NB4 (cell line): ENCODE measurements at regions not wholly inside any gene's neighbourhood (a gene's known extent, or its start where the extent isn't known, plus 50 kb on each side); places are given as distances from the start of the nearest gene placed in this dataset.
"Not testable (repeated sequence)": the region's sequence is repeated elsewhere in the genome, so short reads cannot be mapped to it uniquely, and the experiment has no call there.

ENCODE experiments used
- DNase-seq: peaks from one replicate; pipeline ENCODE4 v3.0.0; 2010; ENCODE audit warnings: low read depth
- H3K4me3 ChIP-seq: one replicate; pipeline ENCODE4 v1.5.1; 2011; ENCODE audit warnings: mild to moderate bottlenecking, low read depth, low read length, moderate library complexity
- CTCF ChIP-seq: IDR thresholded peaks from one replicate; pipeline ENCODE4 v1.5.1; 2012; ENCODE audit warnings: low read depth, low read length
- MAX ChIP-seq: IDR thresholded peaks from 2 replicates; pipeline ENCODE4 v1.6.1; 2011; ENCODE audit warnings: low read depth, low read length
- MYC ChIP-seq: IDR thresholded peaks from 2 replicates; pipeline ENCODE4 v1.6.1; 2011; ENCODE audit warnings: low read depth, low read length
- POLR2A ChIP-seq: IDR thresholded peaks from 2 replicates; pipeline ENCODE4 v1.6.1; 2011; ENCODE audit warnings: mild to moderate bottlenecking; ENCODE audit not compliant: insufficient read length; ENCODE audit errors: extremely low read depth

DNA sequence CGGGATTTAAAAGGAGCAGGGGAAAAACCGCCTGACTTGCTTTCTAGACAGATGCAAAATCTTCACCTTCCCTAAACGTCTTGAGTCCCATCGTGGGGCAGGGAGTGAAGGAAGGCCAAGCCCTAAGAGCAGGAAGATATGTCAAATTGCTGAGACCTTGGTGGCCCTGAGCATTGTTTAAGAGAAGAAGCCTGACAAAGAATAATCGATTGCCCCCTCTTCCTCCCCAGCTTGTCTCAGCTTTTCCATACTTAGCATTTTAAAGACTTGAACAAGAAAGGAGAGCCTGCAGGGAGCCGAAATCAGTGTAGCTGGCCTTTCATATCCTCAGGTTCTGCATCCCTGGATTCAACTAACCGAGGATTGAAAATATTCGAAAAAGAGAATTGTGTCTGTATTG, 157.6 kb upstream of the DLX2 start:
- no peak for TF ChIP-seq POLR2A
- TF ChIP-seq MAX: no peak
- no peak for TF ChIP-seq MYC
- no peak for DNase-seq
- H3K4me3 ChIP-seq: no peak overlapping the region

DNA sequence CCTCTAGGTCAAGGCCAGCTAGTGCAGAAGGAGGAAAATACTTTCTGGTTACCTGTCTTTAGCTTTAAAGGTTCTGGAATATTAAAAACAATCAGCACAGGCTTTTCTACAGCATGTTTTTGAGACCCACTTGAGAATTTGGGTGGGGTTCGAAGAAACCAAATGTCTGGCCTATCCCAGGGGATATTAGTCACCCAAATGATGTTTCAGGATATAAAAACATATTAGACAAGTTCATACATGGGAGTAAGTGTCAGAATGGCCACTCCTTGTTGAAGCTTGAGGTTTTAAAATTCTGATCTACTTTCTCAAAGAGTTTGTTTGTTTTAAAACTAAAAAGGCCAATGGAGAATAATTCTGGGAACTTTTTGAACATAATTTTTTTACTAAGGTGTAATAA, 158.6 kb upstream of the DLX2 start:
- H3K4me3 ChIP-seq: no peak overlapping the region
- no peak for TF ChIP-seq MAX
- TF ChIP-seq POLR2A: no peak
- no peak for TF ChIP-seq MYC
- TF ChIP-seq CTCF: no peak
- DNase-seq: no peak

GRCh38 chr2:172262486-172262885, 159.8 kb upstream of the DLX2 start:
- no peak for TF ChIP-seq MYC
- no peak for TF ChIP-seq POLR2A
- no peak for TF ChIP-seq MAX
- no peak for TF ChIP-seq CTCF
- H3K4me3 ChIP-seq: no peak overlapping the region

DNA sequence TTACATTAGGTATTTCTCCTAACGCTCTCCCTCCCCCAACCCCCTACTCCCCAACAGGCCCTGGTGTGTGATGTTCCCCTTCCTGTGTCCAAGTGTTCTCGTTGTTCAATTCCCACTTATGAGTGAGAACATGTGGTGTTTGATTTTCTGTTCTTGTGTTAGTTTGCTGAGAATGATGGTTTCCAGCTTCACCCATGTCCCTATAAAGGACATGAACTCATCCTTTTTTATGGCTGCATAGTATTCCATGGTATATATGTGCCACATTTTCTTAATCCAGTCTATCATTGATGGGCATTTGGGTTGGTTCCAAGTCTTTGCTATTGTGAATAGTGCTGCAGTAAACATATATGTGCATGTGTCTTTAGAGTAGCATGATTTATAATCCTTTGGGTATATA, 162.1 kb upstream of the DLX2 start:
- not testable (repeated sequence) for DNase-seq, H3K4me3 ChIP-seq

More at GRCh38 chr2:172262486-172262885, 159.8 kb upstream of the DLX2 start:
- DNase-seq: no peak

DNA sequence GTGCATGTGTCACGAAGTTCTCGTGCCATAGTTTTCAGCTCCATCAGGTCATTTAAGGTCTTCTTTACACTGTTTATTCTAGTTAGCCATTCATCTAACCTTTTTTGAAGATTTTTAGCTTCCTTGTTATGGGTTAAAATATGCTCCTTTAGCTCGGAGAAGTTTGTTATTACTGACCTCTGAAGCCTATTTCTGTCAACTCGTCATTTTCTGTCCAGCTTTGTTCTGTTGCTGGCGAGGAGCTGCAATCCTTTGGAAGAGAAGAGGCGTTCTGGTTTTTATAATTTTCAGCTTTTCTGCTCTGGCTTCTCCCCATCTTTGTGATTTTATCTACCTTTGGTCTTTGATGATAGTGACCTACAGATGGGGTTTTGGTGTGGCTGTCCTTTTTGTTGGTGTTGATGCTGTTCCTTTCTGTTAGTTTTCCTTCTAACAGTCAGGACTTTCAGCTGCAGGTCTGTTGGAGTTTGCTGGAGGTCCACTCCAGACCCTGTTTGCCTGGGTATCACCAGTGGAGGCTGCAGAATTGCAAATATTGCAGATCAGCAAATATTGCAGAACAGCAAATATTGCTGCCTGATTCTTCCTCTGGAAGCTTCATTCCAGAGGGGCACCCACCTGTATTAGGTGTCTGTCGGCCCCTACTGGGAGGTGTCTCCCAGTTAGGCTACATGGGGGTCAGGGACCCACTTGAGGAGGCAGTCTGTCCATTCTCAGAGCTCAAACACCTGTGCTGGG, 157.7 kb upstream of the ITGA6 start:
- DNase-seq, H3K4me3 ChIP-seq: not testable (repeated sequence)

GRCh38 chr2:172270278-172271079, 156.9 kb upstream of the ITGA6 start:
- no peak overlapping the region for H3K4me3 ChIP-seq
- TF ChIP-seq POLR2A (no peak), MAX (no peak), MYC (no peak), CTCF (no peak)
- DNase-seq: no peak

GRCh38 chr2:172273910-172274571, 153.3 kb upstream of the ITGA6 start:
- peak; percentile 56 for DNase-seq
- H3K4me3 ChIP-seq: no peak overlapping the region
- TF ChIP-seq MAX (peak; percentile 67), MYC (peak; percentile 57; the same call in 1 of the 2 replicates), CTCF (no peak)
